ENCODE measurements at regions not wholly inside any gene's neighbourhood (a gene's known extent, or its start where the extent isn't known, plus 50 kb on each side); places are given as distances from the start of the nearest gene placed in this dataset.

- Histone ChIP-seq H3K79me2 (ENCODE audit: insufficient read depth, low read length) (no peaks in the 10 kb centered on the region), H3K9ac (ENCODE audit: low read length) (no peak overlapping the region), H3K4me3 (replicated peaks in 1 of 2; ENCODE audit: low read depth in 1 of 2, low read length in 2 of 2) (no peak overlapping the region), H4K20me1 (ENCODE audit: insufficient read depth) (no peaks in the 10 kb centered on the region), H3K9me2 (ENCODE audit: insufficient read depth) (no peaks in the 10 kb centered on the region), H2AFZ (ENCODE audit: low read depth, low read length, poor library complexity, severe bottlenecking) (no peak overlapping the region), H3K27ac (ENCODE audit: low read depth, low read length) (no peak overlapping the region), H3K4me2 (ENCODE audit: low read length) (no peak overlapping the region), H3K27me3 (ENCODE audit: insufficient read depth, low read length) (no peaks in the 10 kb centered on the region), H3K36me3 (ENCODE audit: control insufficient read depth in 1 of 2, insufficient read depth in 2 of 2, low read length in 2 of 2) (no peaks in the 10 kb centered on the region), H3K4me1 (ENCODE audit: control insufficient read depth in 1 of 2, insufficient read depth in 2 of 2, low read length in 2 of 2) (no peaks in the 10 kb centered on the region), H3K9me3 (ENCODE audit: control insufficient read depth in 1 of 2, insufficient read depth in 1 of 2, low read depth in 1 of 2, low read length in 2 of 2) (no peaks in the 10 kb centered on the region)
- ATAC-seq (no peak), DNase-seq (ENCODE audit: low read depth, low spot score) (no peak)
- TF ChIP-seq ZBTB33 (IDR thresholded peaks at IDR 0.05; ENCODE audit: extremely low read depth, insufficient replicate concordance, low read length) (no peak), REST (IDR thresholded peaks at IDR 0.05; ENCODE audit: low read depth) (no peak), POLR2A (IDR thresholded peaks at IDR 0.05; ENCODE audit: borderline replicate concordance, extremely low read depth, insufficient read depth, insufficient read length) (no peak), FOSL1 (IDR thresholded peaks at IDR 0.05; ENCODE audit: low read depth) (no peak), POLR2AphosphoS5 (IDR thresholded peaks at IDR 0.05; ENCODE audit: low read depth, low read length) (no peak), CEBPB (IDR thresholded peaks at IDR 0.05; ENCODE audit: low read depth) (no peak), ZFX (IDR thresholded peaks at IDR 0.05) (no peak), MAX (IDR thresholded peaks at IDR 0.05) (no peak), EGR1 (IDR thresholded peaks at IDR 0.05; ENCODE audit: low read depth) (no peak), SRF (IDR thresholded peaks at IDR 0.05; ENCODE audit: low read depth) (no peak), ELF1 (IDR thresholded peaks at IDR 0.05; ENCODE audit: borderline replicate concordance, low read depth) (no peak), ATF3 (IDR thresholded peaks at IDR 0.05) (no peak), SP1 (IDR thresholded peaks at IDR 0.05; ENCODE audit: low read depth) (no peak), EZH2phosphoT487 (IDR thresholded peaks at IDR 0.05; ENCODE audit: borderline replicate concordance) (no peak), TCF7L2 (IDR thresholded peaks at IDR 0.05; ENCODE audit: borderline replicate concordance, extremely low read depth, insufficient read depth, insufficient read length) (no peak), JUND (IDR thresholded peaks at IDR 0.05) (no peak), YY1 (IDR thresholded peaks at IDR 0.05; ENCODE audit: extremely low read depth, insufficient replicate concordance, low read depth, low read length) (no peak), CBX3 (IDR thresholded peaks at IDR 0.05; ENCODE audit: low read depth) (no peak), CTCF (IDR thresholded peaks at IDR 0.05 in 2 of 3, conservative IDR thresholded peaks at IDR 0.05 in 1 of 3; ENCODE audit: borderline replicate concordance in 1 of 3, insufficient read depth in 1 of 3, low read depth in 2 of 3, low read length in 2 of 3) (no peak), ZNF274 (IDR thresholded peaks at IDR 0.05; ENCODE audit: low read depth, low read length) (no peak)
- POLR2A ChIA-PET, result no interaction called here
- CTCF ChIA-PET, result no interaction called here
- intact Hi-C loops (cut with micrococcal nuclease), result no loop called here
- RAD21 ChIA-PET (ENCODE audit: low non-redundant PET in 1 of 2, low total read pairs in 2 of 2, uncharacterized antibody in 2 of 2, unreplicated experiment in 2 of 2), result no interaction called here
- no TSS peak for BruUV-seq (replicated peaks)
These were observed 215.9 kb upstream of the AADAT start for GRCh38 chr4:170305627-170306026.
